K562 (cell line): ENCODE measurements at regions not wholly inside any gene's neighbourhood (a gene's known extent, or its start where the extent isn't known, plus 50 kb on each side); places are given as distances from the start of the nearest gene placed in this dataset.
A peak's percentile ranks its signal among the peaks of the same experiment; 100 is the strongest.
"Not testable (repeated sequence)": the region's sequence is repeated elsewhere in the genome, so short reads cannot be mapped to it uniquely, and the experiment has no call there.

Experiments used
- ATAC-seq: fragments of 200-7000 bp; cut with Tn5 transposase; 3 replicates; pipeline ENCODE4 v1.9.1; 2020; ENCODE audit warnings: moderate library complexity
- BruUV-seq: library from RNA; stranded (reverse); fragments of 400-500 nt; replicated peaks from 2 replicates; lab custom pipeline; 2021; lab: Mats Ljungman, UMichigan
- CTCF ChIA-PET: fragments of 300-600 bp; formaldehyde crosslinking; extraction: SDS; loops from one replicate; lab custom pipeline; 2021; ENCODE audit warnings: low intra/inter-chr PET ratio; lab: Yijun Ruan, JAX
- POLR2A ChIA-PET: fragments of 300-600, 350-650 bp; sonication (Branson Sonifier 250); formaldehyde crosslinking; extraction: SDS; loops from one replicate; lab custom pipeline; 2021; ENCODE audit warnings: antibody characterized with exemption, inconsistent platforms; lab: Yijun Ruan, JAX
- DNase-seq, 4 experiments: peaks; one replicate each; pipeline versions ENCODE4 v3.0.0 to v3.0.0-alpha.2; 2011 to 2018; ENCODE audit warnings: low spot score in 3 of 4, mixed read lengths in 3 of 4; ENCODE audit errors: extremely low read depth in 1 of 4
- FAIRE-seq: peaks from 2 replicates; lab custom pipeline; 2011; peaks lifted over from hg19 to GRCh38; lab: Jason Lieb, UNC
- H2AFZ ChIP-seq: 2 replicates; pipeline ENCODE4 v1.6.0; 2011; ENCODE audit warnings: low read depth, low read length, control low read depth, inconsistent platforms
- H3K27ac ChIP-seq: fragments of 200-600 bp; 3 replicates; pipeline ENCODE4 v1.8.0; 2011; ENCODE audit warnings: low read depth, mild to moderate bottlenecking, control low read depth, inconsistent platforms, low read length, moderate library complexity, mixed read lengths; ENCODE audit errors: extremely low read depth
- H3K27me3 ChIP-seq, 2 experiments: fragments of 300-600 bp in 1 of 2; 2 replicates in 1 of 2; 3 replicates in 1 of 2; pipeline versions ENCODE4 v1.6.0 to v1.8.0; 2011; ENCODE audit warnings: inconsistent platforms in 2 of 2, low read length in 2 of 2, mild to moderate bottlenecking in 1 of 2, mixed read lengths in 1 of 2, moderate library complexity in 1 of 2; ENCODE audit not compliant: control insufficient read depth in 2 of 2, insufficient read depth in 2 of 2
- H3K36me3 ChIP-seq: fragments of 300-600 bp; 3 replicates; pipeline ENCODE4 v1.8.0; 2011; ENCODE audit warnings: mild to moderate bottlenecking, low read length, inconsistent platforms; ENCODE audit not compliant: control insufficient read depth, insufficient read depth
- H3K4me1 ChIP-seq, 2 experiments: fragments of 200-600 bp in 1 of 2; replicated peaks in 1 of 2; 2 replicates in 1 of 2; 3 replicates in 1 of 2; pipeline versions ENCODE4 v1.5.1 to v1.8.0; 2011; ENCODE audit warnings: inconsistent platforms in 2 of 2, low read length in 2 of 2, mild to moderate bottlenecking in 1 of 2, mixed read lengths in 1 of 2, moderate library complexity in 1 of 2; ENCODE audit not compliant: control insufficient read depth in 2 of 2, insufficient read depth in 2 of 2
- H3K4me2 ChIP-seq: 2 replicates; pipeline ENCODE4 v1.6.1; 2011; ENCODE audit warnings: low read length, control low read depth, inconsistent platforms, mixed read lengths; ENCODE audit not compliant: insufficient read depth
- H3K4me3 ChIP-seq: fragments of 200-600 bp; sonication (generic), shearing (Covaris generic); 2 replicates; pipeline ENCODE4 v1.5.1; 2016; ENCODE audit warnings: control low read depth, inconsistent platforms
- H3K79me2 ChIP-seq: fragments of 200-600 bp; 3 replicates; pipeline ENCODE4 v1.8.0; 2011; ENCODE audit warnings: low read length, inconsistent platforms; ENCODE audit not compliant: control insufficient read depth, insufficient read depth
- H3K9ac ChIP-seq, 2 experiments: 2 replicates each; pipeline versions ENCODE4 v1.6.0 to v1.6.1; 2011; ENCODE audit warnings: low read depth in 2 of 2, low read length in 2 of 2, control low read depth in 1 of 2, inconsistent platforms in 1 of 2, mild to moderate bottlenecking in 1 of 2, mixed read lengths in 1 of 2; ENCODE audit not compliant: insufficient read depth in 1 of 2
- H3K9me1 ChIP-seq: one replicate; pipeline ENCODE4 v1.6.0; 2011; ENCODE audit warnings: inconsistent platforms, mild to moderate bottlenecking, low read length, moderate library complexity; ENCODE audit not compliant: control insufficient read depth, insufficient read depth
- H3K9me3 ChIP-seq: replicated peaks from 2 replicates; pipeline ENCODE4 v1.5.1; 2011; ENCODE audit warnings: low read depth, low read length, inconsistent platforms; ENCODE audit not compliant: control insufficient read depth, insufficient read depth
- H4K20me1 ChIP-seq: replicated peaks from 2 replicates; pipeline ENCODE4 v1.6.1; 2011; ENCODE audit warnings: low read length, inconsistent platforms, mixed read lengths; ENCODE audit not compliant: control insufficient read depth, insufficient read depth
- CEBPB ChIP-seq: fragments of 450-650 bp; IDR thresholded peaks from 2 replicates; pipeline ENCODE4 v1.6.1; 2016; ENCODE audit warnings: missing genetic modification characterization, missing compliant biosample characterization
- CEBPG ChIP-seq, 3 experiments: fragments of 200-800 bp in 1 of 3; sonication (Bioruptor generic) in 1 of 3; sonication (generic) in 1 of 3; formaldehyde crosslinking in 1 of 3; IDR thresholded peaks in 2 of 3; conservative IDR thresholded peaks in 1 of 3; 2 replicates each; pipeline versions ENCODE4 v1.6.1 to v1.8.0; 2016 to 2022; ENCODE audit warnings: missing compliant biosample characterization in 2 of 3, missing genetic modification characterization in 2 of 3, mild to moderate bottlenecking in 1 of 3, missing genetic modification reagents in 1 of 3
- JUN ChIP-seq, 2 experiments: sonication (generic) in 1 of 2; formaldehyde crosslinking in 1 of 2; IDR thresholded peaks; 2 replicates each; pipeline versions ENCODE4 v1.6.1 to v1.8.0; 2012 to 2022; ENCODE audit warnings: borderline replicate concordance in 2 of 2, mild to moderate bottlenecking in 2 of 2, improper control_type of control experiment in 1 of 2, low read depth in 1 of 2, low read length in 1 of 2, missing genetic modification reagents in 1 of 2
- PTRF ChIP-seq: fragments of 450-650 bp; IDR thresholded peaks from 2 replicates; pipeline ENCODE4 v1.6.1; 2016; ENCODE audit warnings: mild to moderate bottlenecking, missing genetic modification characterization, missing compliant biosample characterization
- WGBS: fragments of 100-300 bp; shearing (Covaris generic); methylation state at CpG from one replicate; pipeline ENCODE4 v1.1.6; 2016; ENCODE audit warnings: low coverage, mixed read lengths; ENCODE audit not compliant: insufficient coverage; ENCODE audit errors: missing lambda C conversion rate; 5-methylcytosine and 5-hydroxymethylcytosine counted together
- in situ Hi-C: fragments of 300-500 bp; cut with MboI; formaldehyde crosslinking; loops from 4 replicates; pipeline ENCODE4 v1.15.0; 2018; ENCODE audit warnings: inconsistent platforms, mixed read lengths
- intact Hi-C: fragments of 100-400 bp; cut with micrococcal nuclease; formaldehyde crosslinking; loops from 2 replicates; pipeline ENCODE4 v1.14.2; 2022

DNA sequence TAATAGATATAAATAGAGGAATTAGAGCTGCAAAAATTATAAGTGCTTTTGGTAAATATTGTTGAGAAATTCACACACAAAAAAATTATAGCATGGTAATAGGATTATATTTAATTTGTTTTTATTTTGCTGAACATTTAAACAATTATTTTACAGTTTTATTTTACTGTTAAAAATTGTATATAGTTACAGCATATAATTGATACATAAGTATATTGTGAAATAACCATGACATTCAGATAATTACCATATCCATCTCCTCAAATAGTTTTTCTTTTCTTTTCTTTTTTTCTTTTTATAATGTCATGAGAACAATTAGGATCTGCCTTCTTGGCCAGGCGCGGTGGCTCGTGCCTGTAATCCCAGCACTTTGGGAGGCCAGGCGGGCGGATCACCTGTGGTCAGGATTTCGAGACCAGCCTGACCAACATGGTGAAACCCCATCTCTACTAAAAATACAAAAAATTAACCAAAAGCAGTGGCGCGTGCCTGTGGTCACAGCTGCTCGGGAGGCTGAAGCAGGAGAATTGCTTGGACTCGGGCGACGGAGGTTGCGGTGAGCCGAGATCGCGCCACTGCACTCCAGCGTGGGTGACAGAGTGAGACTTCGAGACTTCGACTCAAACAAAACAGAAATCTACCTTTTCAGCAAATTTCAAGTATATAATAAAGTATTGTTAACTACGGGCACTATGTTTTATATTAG, 654.2 kb downstream of the TENT5A start:
- no peak overlapping the region for H3K4me2 ChIP-seq
- CTCF ChIA-PET, result no interaction called here
- H3K9ac ChIP-seq, result no peak overlapping the region
- H3K27ac ChIP-seq, result no peak overlapping the region
- no peak for ATAC-seq
- no peak overlapping the region for H3K4me3 ChIP-seq
- in situ Hi-C loops (no loop called here), intact Hi-C loops (no loop called here)
- WGBS, result 7% methylated on average over 18 of the region's 20 CpGs
- no peak for FAIRE-seq
- no peaks in the 10 kb centered on the region for H3K9me1 ChIP-seq
- no peaks in the 10 kb centered on the region for H3K36me3 ChIP-seq
- H2AFZ ChIP-seq, result no peak overlapping the region
- POLR2A ChIA-PET, result no interaction called here
- no peaks in the 10 kb centered on the region for H4K20me1 ChIP-seq
- no peaks in the 10 kb centered on the region for H3K79me2 ChIP-seq
- H3K27me3 ChIP-seq, result no peaks in the 10 kb centered on the region
- TF ChIP-seq PTRF (tag), result no peak
- TF ChIP-seq CEBPB (tag), result peak; percentile 59
- TF ChIP-seq CEBPG (CRISPR knock-in tag; IDR thresholded peaks at IDR 0.05), result no peak
- TF ChIP-seq CEBPG (tag; conservative IDR thresholded peaks at IDR 0.05 in 1 of 2, IDR thresholded peaks at IDR 0.05 in 1 of 2), result peak in 1 of 2 experiments; percentile 86; a peak in 2 of 4 replicates
- no peak for TF ChIP-seq JUN (IDR thresholded peaks at IDR 0.05; ENCODE audit: borderline replicate concordance, low read depth, low read length)
- no peak for TF ChIP-seq JUN (CRISPR knock-in tag; IDR thresholded peaks at IDR 0.05; ENCODE audit: borderline replicate concordance)
- DNase-seq, result no peak
- H3K4me1 ChIP-seq, result no peaks in the 10 kb centered on the region
- no peaks in the 10 kb centered on the region; the same call in none of the 2 replicates for H3K9me3 ChIP-seq
- BruUV-seq, result no TSS peak

- in situ Hi-C loops, H3K9ac ChIP-seq, FAIRE-seq, ATAC-seq, H3K27me3 ChIP-seq, POLR2A ChIA-PET, H4K20me1 ChIP-seq, DNase-seq, intact Hi-C loops, H2AFZ ChIP-seq, H3K79me2 ChIP-seq, H3K9me1 ChIP-seq, H3K4me1 ChIP-seq, H3K36me3 ChIP-seq, H3K27ac ChIP-seq, BruUV-seq, CTCF ChIA-PET, H3K4me2 ChIP-seq, H3K9me3 ChIP-seq, H3K4me3 ChIP-seq: not testable (repeated sequence)
- WGBS, result 0% methylated on average over 6 of the region's 6 CpGs
These were observed 656.0 kb downstream of the TENT5A start for GRCh38 chr6:81096464-81096863.
